ENCODE measurements at regions not wholly inside any gene's neighbourhood (a gene's known extent, or its start where the extent isn't known, plus 50 kb on each side); places are given as distances from the start of the nearest gene placed in this dataset.
"Not testable (repeated sequence)": the region's sequence is repeated elsewhere in the genome, so short reads cannot be mapped to it uniquely, and the experiment has no call there.

GRCh38 chr6:164062872-164063271 lies 648.4 kb downstream of the QKI start:
- DNase-seq (ENCODE audit: low spot score), result no peak
- no peak for ATAC-seq (ENCODE audit: low FRiP score)
- TF ChIP-seq CTCF (IDR thresholded peaks at IDR 0.05), result no peak

GRCh38 chr6:164057876-164058275 lies 643.4 kb downstream of the QKI start:
- TF ChIP-seq CTCF (IDR thresholded peaks at IDR 0.05), result no peak
- no peak for ATAC-seq (ENCODE audit: low FRiP score)

GRCh38 chr6:164051427-164051826 lies 636.9 kb downstream of the QKI start:
- DNase-seq (ENCODE audit: low spot score) (no peak), ATAC-seq (ENCODE audit: low FRiP score) (no peak)
- no peak for TF ChIP-seq CTCF (IDR thresholded peaks at IDR 0.05)

More at GRCh38 chr6:164057876-164058275, 643.4 kb downstream of the QKI start:
- no peak for DNase-seq (ENCODE audit: low spot score)

GRCh38 chr6:164049517-164049988 lies 635.0 kb downstream of the QKI start:
- no peak for TF ChIP-seq CTCF (IDR thresholded peaks at IDR 0.05)
- no peak for ATAC-seq (ENCODE audit: low FRiP score)
- DNase-seq (ENCODE audit: low spot score), result no peak

GRCh38 chr6:164048840-164049516 lies 634.5 kb downstream of the QKI start:
- no peak for ATAC-seq (ENCODE audit: low FRiP score)
- TF ChIP-seq CTCF (IDR thresholded peaks at IDR 0.05), result no peak
- no peak for DNase-seq (ENCODE audit: low spot score)

GRCh38 chr6:164045082-164045481 lies 630.6 kb downstream of the QKI start:
- ATAC-seq (ENCODE audit: low FRiP score), result no peak
- TF ChIP-seq CTCF (IDR thresholded peaks at IDR 0.05), result no peak

GRCh38 chr6:164043656-164044055 lies 629.1 kb downstream of the QKI start:
- ATAC-seq (ENCODE audit: low FRiP score); DNase-seq (ENCODE audit: low spot score): not testable (repeated sequence)

More at GRCh38 chr6:164045082-164045481, 630.6 kb downstream of the QKI start:
- no peak for DNase-seq (ENCODE audit: low spot score)
